H9 (cell line): ENCODE measurements at regions not wholly inside any gene's neighbourhood (a gene's known extent, or its start where the extent isn't known, plus 50 kb on each side); places are given as distances from the start of the nearest gene placed in this dataset.

Source experiments
- DNase-seq: peaks from one replicate; pipeline ENCODE4 v3.0.0-alpha.2; 2017
- H2AFZ ChIP-seq: one replicate; pipeline ENCODE4 v1.6.1; 2013; ENCODE audit warnings: mild to moderate bottlenecking, low read length, control low read depth, moderate library complexity
- H2AK5ac ChIP-seq: 2 replicates; pipeline ENCODE4 v1.6.1; 2013; ENCODE audit warnings: low read length, control low read depth, mixed read lengths; ENCODE audit not compliant: insufficient read length
- H2BK120ac ChIP-seq: one replicate; pipeline ENCODE4 v1.6.1; 2013; ENCODE audit warnings: low read depth, mild to moderate bottlenecking, low read length, control low read depth, inconsistent platforms; ENCODE audit not compliant: poor library complexity, severe bottlenecking
- H2BK12ac ChIP-seq: 2 replicates; pipeline ENCODE4 v1.6.1; 2013; ENCODE audit warnings: low read length, control low read depth, mixed read lengths, low read depth; ENCODE audit not compliant: insufficient read length
- H2BK15ac ChIP-seq: 2 replicates; pipeline ENCODE4 v1.6.1; 2013; ENCODE audit warnings: low read depth, low read length, control low read depth
- H2BK20ac ChIP-seq: one replicate; pipeline ENCODE4 v1.6.1; 2013; ENCODE audit warnings: low read depth, mild to moderate bottlenecking, low read length, control low read depth, inconsistent platforms; ENCODE audit not compliant: poor library complexity, severe bottlenecking
- H2BK5ac ChIP-seq: 2 replicates; pipeline ENCODE4 v1.6.1; 2013; ENCODE audit warnings: low read length, control low read depth, mixed read lengths; ENCODE audit not compliant: insufficient read length
- H3K14ac ChIP-seq: 2 replicates; pipeline ENCODE4 v1.6.1; 2013; ENCODE audit warnings: low read length, control low read depth; ENCODE audit not compliant: insufficient read depth
- H3K18ac ChIP-seq: 2 replicates; pipeline ENCODE4 v1.6.1; 2013; ENCODE audit warnings: low read depth, mild to moderate bottlenecking, mixed read lengths, low read length, control low read depth; ENCODE audit not compliant: insufficient read length
- H3K23ac ChIP-seq: 2 replicates; pipeline ENCODE4 v1.6.1; 2013; ENCODE audit warnings: low read length, control low read depth, mixed read lengths, low read depth; ENCODE audit not compliant: insufficient read length
- H3K23me2 ChIP-seq: 2 replicates; pipeline ENCODE4 v1.6.1; 2013; ENCODE audit warnings: low read depth, mild to moderate bottlenecking, mixed read lengths, low read length, control low read depth; ENCODE audit not compliant: insufficient read length, poor library complexity, severe bottlenecking
- H3K27ac ChIP-seq: 2 replicates; pipeline ENCODE4 v1.5.1; 2013; ENCODE audit warnings: low read length, control low read depth, mixed read lengths, low read depth; ENCODE audit not compliant: insufficient read length
- H3K27me3 ChIP-seq: 2 replicates; pipeline ENCODE4 v1.6.1; 2013; ENCODE audit warnings: low read length, control low read depth, inconsistent platforms; ENCODE audit not compliant: insufficient read depth
- H3K4ac ChIP-seq: 2 replicates; pipeline ENCODE4 v1.6.1; 2013; ENCODE audit warnings: low read depth, mild to moderate bottlenecking, control low read depth, inconsistent platforms, low read length, moderate library complexity
- H3K4me1 ChIP-seq: 2 replicates; pipeline ENCODE4 v1.6.1; 2013; ENCODE audit warnings: low read length, control low read depth, inconsistent platforms; ENCODE audit not compliant: insufficient read depth
- H3K4me2 ChIP-seq: 2 replicates; pipeline ENCODE4 v1.6.1; 2013; ENCODE audit warnings: low read length, control low read depth, mixed read lengths; ENCODE audit not compliant: insufficient read length, insufficient read depth
- H3K56ac ChIP-seq: 2 replicates; pipeline ENCODE4 v1.6.1; 2013; ENCODE audit warnings: low read depth, mild to moderate bottlenecking, mixed read lengths, low read length, control low read depth; ENCODE audit not compliant: insufficient read length
- H3K79me1 ChIP-seq: 2 replicates; pipeline ENCODE4 v1.6.1; 2013; ENCODE audit warnings: low read depth, mild to moderate bottlenecking, moderate library complexity, low read length, control low read depth, inconsistent platforms; ENCODE audit not compliant: insufficient read depth, poor library complexity, severe bottlenecking
- H3K79me2 ChIP-seq: 2 replicates; pipeline ENCODE4 v1.6.1; 2013; ENCODE audit warnings: low read length, control low read depth, inconsistent platforms; ENCODE audit not compliant: insufficient read depth
- H3K9ac ChIP-seq: 2 replicates; pipeline ENCODE4 v1.6.1; 2013; ENCODE audit warnings: low read length, control low read depth, mixed read lengths; ENCODE audit not compliant: insufficient read length; ENCODE audit errors: extremely low read depth
- H3K9me3 ChIP-seq: one replicate; pipeline ENCODE4 v1.6.1; 2013; ENCODE audit warnings: low read depth, low read length, inconsistent platforms; ENCODE audit not compliant: control insufficient read depth
- H3T11ph ChIP-seq: one replicate; pipeline ENCODE4 v1.6.1; 2013; ENCODE audit warnings: mild to moderate bottlenecking, low read length, control low read depth, inconsistent platforms
- H4K20me1 ChIP-seq: one replicate; pipeline ENCODE4 v1.6.1; 2013; ENCODE audit not compliant: control insufficient read depth, insufficient read length, insufficient read depth
- H4K5ac ChIP-seq: 2 replicates; pipeline ENCODE4 v1.6.1; 2013; ENCODE audit warnings: low read depth, mild to moderate bottlenecking, mixed read lengths, low read length, control low read depth; ENCODE audit not compliant: insufficient read length
- H4K8ac ChIP-seq: replicated peaks from 2 replicates; pipeline ENCODE4 v1.6.1; 2013; ENCODE audit warnings: low read length, control low read depth, mixed read lengths, low read depth; ENCODE audit not compliant: insufficient read length
- H4K91ac ChIP-seq: 2 replicates; pipeline ENCODE4 v1.6.1; 2013; ENCODE audit warnings: low read depth, mild to moderate bottlenecking, moderate library complexity, mixed read lengths, low read length, control low read depth; ENCODE audit not compliant: insufficient read length
- H3K27ac Mint-ChIP-seq, 3 experiments: 2 replicates in 2 of 3; 3 replicates in 1 of 3; pipeline ENCODE4 v1.8.0; 2020 to 2021; ENCODE audit warnings: mixed read lengths in 3 of 3, mild to moderate bottlenecking in 1 of 3, moderate library complexity in 1 of 3
- H3K27me3 Mint-ChIP-seq: 2 replicates; pipeline ENCODE4 v1.8.0; 2021; ENCODE audit warnings: low read depth, mild to moderate bottlenecking, moderate library complexity, mixed read lengths
- H3K36me3 Mint-ChIP-seq, 3 experiments: 2 replicates in 2 of 3; 3 replicates in 1 of 3; pipeline ENCODE4 v1.8.0; 2020 to 2021; ENCODE audit warnings: low read depth in 3 of 3, mixed read lengths in 3 of 3; ENCODE audit not compliant: insufficient read depth in 1 of 3
- H3K4me1 Mint-ChIP-seq, 2 experiments: 2 replicates each; pipeline ENCODE4 v1.8.0; 2020; ENCODE audit warnings: mixed read lengths in 2 of 2
- H3K4me3 Mint-ChIP-seq, 2 experiments: 2 replicates in 1 of 2; 3 replicates in 1 of 2; pipeline ENCODE4 v1.8.0; 2020 to 2021; ENCODE audit warnings: mild to moderate bottlenecking in 2 of 2, mixed read lengths in 2 of 2, moderate library complexity in 1 of 2
- H3K9me3 Mint-ChIP-seq, 2 experiments: 2 replicates in 1 of 2; 3 replicates in 1 of 2; pipeline ENCODE4 v1.8.0; 2020; ENCODE audit warnings: mild to moderate bottlenecking in 2 of 2, mixed read lengths in 2 of 2, moderate library complexity in 1 of 2
- WGBS: extraction: QIAGEN DNeasy Blood & Tissue Kit; methylation state at CpG from one replicate; pipeline ENCODE4 v1.1.7; 2013; ENCODE audit warnings: missing lambda C conversion rate, low lambda C conversion rate, mixed read lengths; ENCODE audit not compliant: insufficient read length; ENCODE audit errors: extremely low coverage; 5-methylcytosine and 5-hydroxymethylcytosine counted together
- TF ChIP-seq, protein P1 (sequence below): fragments of 200-600 bp; sonication (generic); conservative IDR thresholded peaks from 3 replicates; pipeline ENCODE4 v1.8.0; 2021; ENCODE audit warnings: antibody characterized with exemption, mild to moderate bottlenecking

DNA sequence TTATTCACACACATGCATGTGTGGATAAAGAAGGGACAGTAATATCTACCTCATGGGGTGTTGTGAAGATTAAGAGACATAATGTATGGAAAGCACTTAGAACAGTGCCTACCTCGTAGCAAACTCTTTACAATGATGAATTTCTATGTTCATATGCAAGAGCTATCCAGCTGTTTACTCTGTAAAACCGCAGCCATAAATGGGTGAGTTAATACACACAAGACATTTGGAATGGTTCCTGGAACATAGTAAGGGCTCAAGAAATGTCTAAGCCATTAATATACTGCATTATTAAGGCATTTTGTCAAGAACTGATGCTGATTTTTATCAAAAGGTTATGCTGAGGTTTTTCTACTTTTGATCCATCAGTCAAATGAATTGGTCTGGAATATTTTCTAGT is 1076.2 kb downstream of the TSN start:
- Histone ChIP-seq H4K20me1 (no peaks in the 10 kb centered on the region), H2BK15ac (no peak overlapping the region), H2AK5ac (no peak overlapping the region), H4K8ac (no peak overlapping the region), H3T11ph (no peak overlapping the region), H3K14ac (no peak overlapping the region), H3K27me3 (no peaks in the 10 kb centered on the region), H3K56ac (no peak overlapping the region), H2BK20ac (no peak overlapping the region), H3K9ac (no peak overlapping the region), H3K4ac (no peak overlapping the region), H4K5ac (no peak overlapping the region), H3K79me2 (no peaks in the 10 kb centered on the region), H3K79me1 (no peaks in the 10 kb centered on the region), H3K4me2 (no peak overlapping the region), H4K91ac (no peak overlapping the region), H3K4me1 (no peaks in the 10 kb centered on the region), H3K23me2 (no peaks in the 10 kb centered on the region), H3K9me3 (no peaks in the 10 kb centered on the region), H3K23ac (no peak overlapping the region), H2BK5ac (no peak overlapping the region), H2BK12ac (no peak overlapping the region), H2AFZ (no peak overlapping the region), H3K27ac (no peak overlapping the region), H3K18ac (no peak overlapping the region), H2BK120ac (no peak overlapping the region)
- no peak overlapping the region for H3K27ac Mint-ChIP-seq
- no peak for DNase-seq
- H3K4me3 Mint-ChIP-seq: no peak overlapping the region
- TF ChIP-seq, protein P1, sequence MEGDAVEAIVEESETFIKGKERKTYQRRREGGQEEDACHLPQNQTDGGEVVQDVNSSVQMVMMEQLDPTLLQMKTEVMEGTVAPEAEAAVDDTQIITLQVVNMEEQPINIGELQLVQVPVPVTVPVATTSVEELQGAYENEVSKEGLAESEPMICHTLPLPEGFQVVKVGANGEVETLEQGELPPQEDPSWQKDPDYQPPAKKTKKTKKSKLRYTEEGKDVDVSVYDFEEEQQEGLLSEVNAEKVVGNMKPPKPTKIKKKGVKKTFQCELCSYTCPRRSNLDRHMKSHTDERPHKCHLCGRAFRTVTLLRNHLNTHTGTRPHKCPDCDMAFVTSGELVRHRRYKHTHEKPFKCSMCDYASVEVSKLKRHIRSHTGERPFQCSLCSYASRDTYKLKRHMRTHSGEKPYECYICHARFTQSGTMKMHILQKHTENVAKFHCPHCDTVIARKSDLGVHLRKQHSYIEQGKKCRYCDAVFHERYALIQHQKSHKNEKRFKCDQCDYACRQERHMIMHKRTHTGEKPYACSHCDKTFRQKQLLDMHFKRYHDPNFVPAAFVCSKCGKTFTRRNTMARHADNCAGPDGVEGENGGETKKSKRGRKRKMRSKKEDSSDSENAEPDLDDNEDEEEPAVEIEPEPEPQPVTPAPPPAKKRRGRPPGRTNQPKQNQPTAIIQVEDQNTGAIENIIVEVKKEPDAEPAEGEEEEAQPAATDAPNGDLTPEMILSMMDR: no peak
- H3K36me3 Mint-ChIP-seq: no peaks in the 10 kb centered on the region
- H3K27me3 Mint-ChIP-seq: no peaks in the 10 kb centered on the region
- peaks cover 0 to 4% of the 10 kb centered on the region in 2 experiments; a peak in 1 of 4 replicates for H3K4me1 Mint-ChIP-seq
- no CpG with 5 or more reads among the region's 2 CpGs for WGBS
- no peaks in the 10 kb centered on the region; a peak in 1 of 5 replicates for H3K9me3 Mint-ChIP-seq
